AG04450 (cell line): ENCODE measurements at regions not wholly inside any gene's neighbourhood (a gene's known extent, or its start where the extent isn't known, plus 50 kb on each side); places are given as distances from the start of the nearest gene placed in this dataset.
A peak's percentile ranks its signal among the peaks of the same experiment; 100 is the strongest.

Experiments
- CTCF ChIA-PET: fragments of 300-600, 350-600 bp; formaldehyde crosslinking; extraction: SDS; loops from one replicate; lab custom pipeline; 2022; ENCODE audit warnings: antibody characterized with exemption, inconsistent platforms; lab: Charles Lee
- POLR2A ChIA-PET: fragments of 350-600 bp; formaldehyde crosslinking; extraction: SDS; loops from one replicate; lab custom pipeline; 2021; ENCODE audit warnings: antibody characterized with exemption, inconsistent platforms; lab: Yijun Ruan, JAX
- DNase-seq: peaks from one replicate; pipeline ENCODE4 v3.0.0-alpha.2; 2011; ENCODE audit warnings: low read depth, low spot score
- H3K27ac ChIP-seq: one replicate; pipeline ENCODE4 v1.5.1; 2012; ENCODE audit warnings: low read depth, low read length, control low read depth
- H3K27me3 ChIP-seq: one replicate; pipeline ENCODE4 v1.6.0; 2012; ENCODE audit warnings: low read length; ENCODE audit not compliant: control insufficient read depth, insufficient read depth
- H3K4me3 ChIP-seq: 2 replicates; pipeline ENCODE4 v1.5.1; 2011; ENCODE audit warnings: mild to moderate bottlenecking, low read depth, low read length, control low read depth
- H3K9me3 ChIP-seq: 2 replicates; pipeline ENCODE4 v1.5.1; 2012; ENCODE audit warnings: low read length; ENCODE audit not compliant: control insufficient read depth, insufficient read depth
- CTCF ChIP-seq: IDR thresholded peaks from 2 replicates; pipeline ENCODE4 v1.5.1; 2011; ENCODE audit warnings: low read depth, low read length, control low read depth, inconsistent platforms

DNA sequence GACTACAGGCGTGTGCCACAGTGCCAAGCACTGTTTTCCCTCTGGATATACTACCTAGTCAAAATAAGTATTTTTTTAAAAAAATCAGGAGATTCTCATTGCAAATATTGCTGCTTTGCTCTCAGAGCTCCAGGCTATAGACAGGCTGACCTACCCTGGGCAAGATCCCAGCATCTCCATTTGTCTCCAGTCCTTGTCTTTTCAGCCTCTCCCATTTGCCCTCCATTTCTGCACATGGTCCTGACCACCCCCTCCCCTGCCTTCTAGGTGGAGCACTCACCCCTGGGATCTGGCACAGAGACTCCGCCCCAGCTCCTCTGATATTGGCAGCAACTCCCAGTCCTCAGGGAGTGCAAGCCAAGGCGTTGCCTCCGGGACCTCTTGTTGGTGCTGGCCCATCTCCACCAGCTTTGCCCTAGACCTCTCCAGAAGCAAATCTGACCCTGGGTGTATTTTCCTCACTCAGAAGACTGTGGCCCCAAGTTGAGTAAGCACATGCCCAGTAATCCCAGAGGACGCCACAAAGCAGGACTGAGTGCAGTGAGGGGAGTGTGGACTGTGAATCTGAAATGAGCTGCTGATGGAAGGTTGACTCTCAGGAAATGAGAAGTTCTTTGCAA is 120.6 kb downstream of the MTPAP start:
- no peak for TF ChIP-seq CTCF
- no peaks in the 10 kb centered on the region for H3K27me3 ChIP-seq
- POLR2A ChIA-PET, result no interaction called here
- H3K4me3 ChIP-seq, result no peak overlapping the region
- H3K9me3 ChIP-seq, result no peaks in the 10 kb centered on the region
- H3K27ac ChIP-seq, result no peak overlapping the region
- CTCF ChIA-PET, result interaction anchor here (1.2 kb wide), 1 partner anchor 13 kb away, joined by 3 read pairs; no protein-coding TSS in a partner anchor
- no peak for DNase-seq

GRCh38 chr10:30227481-30227880 is 121.6 kb downstream of the MTPAP start:
- no peaks in the 10 kb centered on the region for H3K27me3 ChIP-seq
- no peak for TF ChIP-seq CTCF
- ChIA-PET POLR2A (no interaction called here), CTCF (interaction anchor here (0.8 kb wide), 1 partner anchor 14 kb away, joined by 3 read pairs; no protein-coding TSS in a partner anchor)
- no peak overlapping the region for H3K4me3 ChIP-seq
- H3K27ac ChIP-seq, result no peak overlapping the region
- no peak for DNase-seq
- no peaks in the 10 kb centered on the region for H3K9me3 ChIP-seq

DNA sequence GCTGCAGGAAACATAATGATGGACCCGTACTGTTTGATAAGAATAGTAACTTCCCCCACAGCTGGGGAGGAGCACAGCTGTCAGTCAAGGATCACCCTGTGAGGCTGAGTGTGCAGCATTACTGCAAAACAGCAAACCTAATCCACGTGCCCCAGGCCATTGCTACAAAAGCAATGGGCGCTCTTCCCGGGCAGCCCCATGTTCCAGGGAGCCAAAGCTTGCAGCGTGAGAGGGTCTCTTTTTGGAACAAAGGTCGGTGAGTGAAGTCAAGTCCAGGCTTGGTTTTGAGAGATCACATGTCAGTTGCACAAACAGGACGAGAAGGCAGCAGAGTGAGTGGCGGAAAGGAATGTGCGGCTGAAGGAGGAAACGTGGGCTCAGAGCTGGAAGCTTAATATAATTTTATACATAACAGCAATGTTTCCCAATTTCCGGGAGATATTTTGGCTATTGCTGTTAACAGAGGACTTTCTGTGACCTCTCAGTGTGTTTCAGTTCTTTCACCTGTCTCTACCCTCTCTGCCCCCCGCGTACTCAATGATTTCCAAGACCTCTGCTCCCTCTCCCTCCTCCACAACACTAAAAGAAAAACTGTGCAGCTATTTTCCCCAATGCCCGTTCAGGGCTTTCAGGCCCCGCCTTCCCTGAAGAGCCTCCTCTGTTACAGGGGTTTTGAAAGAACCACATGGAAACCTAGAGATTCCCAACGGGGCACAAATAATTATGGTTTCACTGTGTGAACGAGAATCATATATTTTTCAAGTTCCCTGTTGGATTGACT is 128.9 kb downstream of the MTPAP start:
- H3K27me3 ChIP-seq, result no peaks in the 10 kb centered on the region
- H3K4me3 ChIP-seq, result no peak overlapping the region
- H3K9me3 ChIP-seq, result peaks cover 7% of the 10 kb centered on the region; the same call in 1 of the 2 replicates
- no peak for DNase-seq
- no peak for TF ChIP-seq CTCF
- ChIA-PET CTCF (no interaction called here), POLR2A (no interaction called here)
- peak overlapping the region; percentile 47 for H3K27ac ChIP-seq

DNA sequence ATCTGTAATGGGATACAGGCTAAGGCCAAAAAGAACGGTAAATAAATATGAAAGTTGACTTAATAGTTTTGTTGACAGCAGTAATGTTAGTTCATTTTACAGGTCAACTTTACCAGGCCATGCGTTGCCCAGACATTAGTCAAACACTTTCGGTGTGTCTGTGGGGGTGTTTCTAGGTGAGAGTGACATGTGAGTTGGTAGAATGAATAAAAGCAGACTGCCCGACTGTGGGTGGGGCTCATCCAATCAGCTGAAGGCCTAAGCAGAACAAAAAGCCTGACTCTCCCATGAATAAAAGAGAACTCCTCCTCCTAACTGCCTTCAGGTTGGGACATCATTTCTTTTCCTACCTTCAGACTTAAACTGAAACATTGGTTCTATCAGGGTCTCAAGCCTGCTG is 132.3 kb downstream of the MTPAP start:
- CTCF ChIA-PET, result no interaction called here
- Histone ChIP-seq H3K4me3 (no peak overlapping the region), H3K9me3 (peaks cover 7% of the 10 kb centered on the region; the same call in 1 of the 2 replicates), H3K27me3 (peaks cover 4% of the 10 kb centered on the region), H3K27ac (no peak overlapping the region)
- POLR2A ChIA-PET, result no interaction called here
- TF ChIP-seq CTCF, result no peak
- no peak for DNase-seq

- Histone ChIP-seq H3K27ac (no peak overlapping the region), H3K9me3 (peaks cover 7% of the 10 kb centered on the region; the same call in 1 of the 2 replicates), H3K27me3 (peaks cover 6% of the 10 kb centered on the region), H3K4me3 (no peak overlapping the region)
- DNase-seq, result no peak
- ChIA-PET POLR2A (no interaction called here), CTCF (no interaction called here)
- TF ChIP-seq CTCF, result no peak
These were observed 133.5 kb downstream of the MTPAP start for GRCh38 chr10:30215623-30216022.
